ENCODE measurements at regions not wholly inside any gene's neighbourhood (a gene's known extent, or its start where the extent isn't known, plus 50 kb on each side); places are given as distances from the start of the nearest gene placed in this dataset.

DNA sequence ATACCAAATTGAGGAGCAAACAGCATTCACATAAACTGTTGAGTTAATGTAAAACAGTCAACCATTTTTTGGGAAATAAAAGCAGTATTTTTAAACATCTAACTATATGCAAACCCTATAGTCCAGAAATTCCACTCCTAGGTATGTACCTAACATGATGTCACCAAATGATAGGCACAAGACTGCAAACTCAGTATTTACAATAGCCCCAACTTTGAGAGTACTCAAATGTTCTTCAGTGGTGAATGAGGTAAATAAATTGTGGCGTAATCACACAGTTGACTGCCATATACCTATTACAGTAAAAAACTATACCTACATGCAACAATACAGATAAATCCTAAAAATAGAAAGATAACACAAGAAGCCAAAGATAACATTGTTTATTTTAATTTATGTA lies 1243.8 kb upstream of the ADGRL3 start:
- TF ChIP-seq, protein P1, sequence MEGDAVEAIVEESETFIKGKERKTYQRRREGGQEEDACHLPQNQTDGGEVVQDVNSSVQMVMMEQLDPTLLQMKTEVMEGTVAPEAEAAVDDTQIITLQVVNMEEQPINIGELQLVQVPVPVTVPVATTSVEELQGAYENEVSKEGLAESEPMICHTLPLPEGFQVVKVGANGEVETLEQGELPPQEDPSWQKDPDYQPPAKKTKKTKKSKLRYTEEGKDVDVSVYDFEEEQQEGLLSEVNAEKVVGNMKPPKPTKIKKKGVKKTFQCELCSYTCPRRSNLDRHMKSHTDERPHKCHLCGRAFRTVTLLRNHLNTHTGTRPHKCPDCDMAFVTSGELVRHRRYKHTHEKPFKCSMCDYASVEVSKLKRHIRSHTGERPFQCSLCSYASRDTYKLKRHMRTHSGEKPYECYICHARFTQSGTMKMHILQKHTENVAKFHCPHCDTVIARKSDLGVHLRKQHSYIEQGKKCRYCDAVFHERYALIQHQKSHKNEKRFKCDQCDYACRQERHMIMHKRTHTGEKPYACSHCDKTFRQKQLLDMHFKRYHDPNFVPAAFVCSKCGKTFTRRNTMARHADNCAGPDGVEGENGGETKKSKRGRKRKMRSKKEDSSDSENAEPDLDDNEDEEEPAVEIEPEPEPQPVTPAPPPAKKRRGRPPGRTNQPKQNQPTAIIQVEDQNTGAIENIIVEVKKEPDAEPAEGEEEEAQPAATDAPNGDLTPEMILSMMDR (conservative IDR thresholded peaks at IDR 0.05; ENCODE audit: low read length) = no peak
- TF ChIP-seq EZH2phosphoT487 (IDR thresholded peaks at IDR 0.05; ENCODE audit: borderline replicate concordance) = no peak
